Stomach (tissue), 4 donors: ENCODE measurements at regions not wholly inside any gene's neighbourhood (a gene's known extent, or its start where the extent isn't known, plus 50 kb on each side); places are given as distances from the start of the nearest gene placed in this dataset.

Source experiments
- POLR2A ChIP-seq, 4 donors: fragments of 450-650 bp; IDR thresholded peaks; one replicate each; pipeline ENCODE4 v1.6.1; 2016; ENCODE audit warnings: antibody characterized with exemption in 4 of 4, control low read depth in 2 of 4, mild to moderate bottlenecking in 1 of 4, moderate library complexity in 1 of 4
- POLR2AphosphoS5 ChIP-seq, 3 donors: sonication (generic); formaldehyde crosslinking; IDR thresholded peaks; one replicate each; pipeline ENCODE4 v1.6.1; 2016; ENCODE audit warnings: antibody characterized with exemption in 3 of 3
- TF ChIP-seq, protein P1 (sequence below), 7 experiments: fragments of 450-650 bp in 4 of 7; fragments of 200-600 bp in 3 of 7; sonication (generic) in 3 of 7; IDR thresholded peaks; one replicate each; pipeline ENCODE4 v1.5.1; 2016 to 2019; ENCODE audit warnings: antibody characterized with exemption in 7 of 7, control low read depth in 2 of 7, mild to moderate bottlenecking in 1 of 7

DNA sequence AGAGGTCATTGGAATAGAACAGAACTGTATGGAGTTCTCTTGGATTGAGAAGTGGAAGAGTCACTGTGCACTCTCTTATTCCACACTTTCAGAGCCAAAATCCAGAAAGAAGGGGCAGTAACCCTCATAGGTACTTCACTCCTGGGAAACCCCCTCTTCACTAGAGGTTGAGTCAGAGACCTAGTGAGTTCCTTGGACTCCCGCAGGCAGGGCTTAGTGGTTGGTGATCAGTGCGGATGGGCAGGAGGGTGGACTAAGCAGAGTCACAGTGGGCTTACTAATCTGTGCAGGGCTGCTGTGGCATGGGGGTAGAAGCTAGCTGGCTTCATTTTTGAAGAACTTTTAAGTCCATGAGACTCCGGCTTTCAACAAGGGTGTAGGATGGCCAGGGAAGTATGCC is 95.0 kb upstream of the MLN start:
- TF ChIP-seq, protein P1, sequence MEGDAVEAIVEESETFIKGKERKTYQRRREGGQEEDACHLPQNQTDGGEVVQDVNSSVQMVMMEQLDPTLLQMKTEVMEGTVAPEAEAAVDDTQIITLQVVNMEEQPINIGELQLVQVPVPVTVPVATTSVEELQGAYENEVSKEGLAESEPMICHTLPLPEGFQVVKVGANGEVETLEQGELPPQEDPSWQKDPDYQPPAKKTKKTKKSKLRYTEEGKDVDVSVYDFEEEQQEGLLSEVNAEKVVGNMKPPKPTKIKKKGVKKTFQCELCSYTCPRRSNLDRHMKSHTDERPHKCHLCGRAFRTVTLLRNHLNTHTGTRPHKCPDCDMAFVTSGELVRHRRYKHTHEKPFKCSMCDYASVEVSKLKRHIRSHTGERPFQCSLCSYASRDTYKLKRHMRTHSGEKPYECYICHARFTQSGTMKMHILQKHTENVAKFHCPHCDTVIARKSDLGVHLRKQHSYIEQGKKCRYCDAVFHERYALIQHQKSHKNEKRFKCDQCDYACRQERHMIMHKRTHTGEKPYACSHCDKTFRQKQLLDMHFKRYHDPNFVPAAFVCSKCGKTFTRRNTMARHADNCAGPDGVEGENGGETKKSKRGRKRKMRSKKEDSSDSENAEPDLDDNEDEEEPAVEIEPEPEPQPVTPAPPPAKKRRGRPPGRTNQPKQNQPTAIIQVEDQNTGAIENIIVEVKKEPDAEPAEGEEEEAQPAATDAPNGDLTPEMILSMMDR (IDR thresholded peaks at IDR 0.05): no peak
- TF ChIP-seq POLR2AphosphoS5 (IDR thresholded peaks at IDR 0.05) (no peak), POLR2A (IDR thresholded peaks at IDR 0.05) (no peak)
